HG03103 (cell line): ENCODE measurements at regions not wholly inside any gene's neighbourhood (a gene's known extent, or its start where the extent isn't known, plus 50 kb on each side); places are given as distances from the start of the nearest gene placed in this dataset.
"Not testable (repeated sequence)": the region's sequence is repeated elsewhere in the genome, so short reads cannot be mapped to it uniquely, and the experiment has no call there.

Source experiments
- ATAC-seq: cut with Tn5 transposase; IDR thresholded peaks from one replicate; pipeline ENCODE4 v1.9.1; 2021; ENCODE audit warnings: low read depth; ENCODE audit not compliant: unreplicated experiment

- ATAC-seq, result no peak
These were observed 96.1 kb upstream of the XYLT1 start for GRCh38 chr16:17566656-17567450.

DNA sequence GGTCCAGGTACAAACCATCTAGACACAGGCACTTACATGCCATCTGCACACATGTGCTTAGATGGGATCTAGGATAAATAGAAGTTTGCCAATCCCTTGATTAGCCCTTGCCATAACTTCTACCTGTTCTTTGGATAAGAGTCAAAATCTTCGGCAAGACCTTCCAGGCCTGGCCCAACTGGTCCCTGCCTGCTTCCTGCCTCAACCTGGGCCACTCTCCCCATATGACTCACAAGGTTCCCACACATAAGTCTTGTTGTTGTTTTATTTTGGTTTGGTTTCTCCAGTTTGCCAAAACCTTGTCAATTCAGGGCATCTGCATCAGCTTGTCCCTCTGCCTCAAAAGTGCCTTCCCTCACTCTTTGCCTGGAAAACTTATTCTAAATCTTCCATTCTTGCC lies 95.3 kb upstream of the XYLT1 start:
- ATAC-seq, result no peak

DNA sequence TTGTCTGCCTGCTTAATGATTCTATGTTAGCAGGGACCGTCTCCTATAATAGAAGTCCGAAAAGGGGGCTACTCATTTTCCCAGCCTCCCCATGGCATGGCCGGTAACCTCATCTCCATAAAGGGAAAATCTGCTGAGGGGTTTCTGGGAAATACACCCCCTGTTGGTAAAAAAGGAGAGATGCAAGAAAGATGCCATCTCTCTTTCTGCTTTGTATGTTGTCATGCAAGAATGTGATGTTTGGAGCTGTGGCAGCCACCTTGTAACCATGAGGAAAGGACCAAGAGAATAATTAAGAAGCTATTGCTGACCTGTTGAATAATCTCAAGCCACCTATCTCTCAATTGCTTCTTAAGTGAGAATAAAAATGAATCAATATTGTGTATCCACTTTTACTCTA lies 94.8 kb upstream of the XYLT1 start:
- no peak for ATAC-seq

- ATAC-seq, result no peak
These were observed 94.1 kb upstream of the XYLT1 start for GRCh38 chr16:17564856-17565255.

- ATAC-seq, result no peak
These were observed 92.7 kb upstream of the XYLT1 start for GRCh38 chr16:17563323-17564091.

- ATAC-seq, result no peak
These were observed 90.3 kb upstream of the XYLT1 start for GRCh38 chr16:17561056-17561455.

- no peak for ATAC-seq
These were observed 89.8 kb upstream of the XYLT1 start for GRCh38 chr16:17560548-17560947.

DNA sequence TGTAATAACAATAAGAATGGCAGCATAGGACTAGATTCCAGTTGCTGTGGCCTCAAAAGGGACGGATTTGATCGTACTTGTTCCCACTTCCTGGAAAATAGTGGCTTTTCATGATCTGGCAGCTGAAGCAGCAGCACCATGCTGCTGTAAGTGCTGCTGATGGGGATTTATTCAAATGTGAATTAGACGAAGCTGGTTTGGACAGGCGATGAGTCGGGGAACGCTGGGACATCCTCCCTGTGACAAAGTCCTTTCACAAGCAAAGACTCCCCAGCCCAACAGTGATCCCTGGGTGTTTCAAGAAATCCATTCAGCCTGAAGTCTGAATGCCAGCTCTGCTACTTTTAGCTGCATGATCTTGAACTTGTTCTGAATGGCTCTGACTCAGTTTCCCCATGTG lies 88.6 kb upstream of the XYLT1 start:
- no peak for ATAC-seq

- ATAC-seq, result no peak
These were observed 87.2 kb upstream of the XYLT1 start for GRCh38 chr16:17557949-17558348.

DNA sequence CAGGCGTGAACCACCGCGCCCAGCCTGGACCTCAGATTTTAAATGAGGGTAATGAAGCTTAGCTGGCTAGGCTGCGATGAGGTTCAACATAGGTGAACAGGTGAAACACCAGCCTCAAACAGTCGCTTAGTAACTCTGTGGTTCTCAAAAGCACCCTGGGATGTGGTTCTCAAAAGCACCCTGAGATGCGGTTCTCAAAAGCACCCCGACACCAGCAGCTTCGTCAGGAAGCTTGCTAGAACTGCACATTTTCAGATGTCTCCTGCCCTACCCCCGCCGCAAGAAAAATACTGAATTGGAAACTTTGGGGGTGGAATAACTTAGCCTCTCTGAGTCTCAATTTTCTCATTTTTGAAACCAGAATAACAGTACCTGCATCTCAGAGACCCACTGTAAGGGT lies 86.7 kb upstream of the XYLT1 start:
- no peak for ATAC-seq

DNA sequence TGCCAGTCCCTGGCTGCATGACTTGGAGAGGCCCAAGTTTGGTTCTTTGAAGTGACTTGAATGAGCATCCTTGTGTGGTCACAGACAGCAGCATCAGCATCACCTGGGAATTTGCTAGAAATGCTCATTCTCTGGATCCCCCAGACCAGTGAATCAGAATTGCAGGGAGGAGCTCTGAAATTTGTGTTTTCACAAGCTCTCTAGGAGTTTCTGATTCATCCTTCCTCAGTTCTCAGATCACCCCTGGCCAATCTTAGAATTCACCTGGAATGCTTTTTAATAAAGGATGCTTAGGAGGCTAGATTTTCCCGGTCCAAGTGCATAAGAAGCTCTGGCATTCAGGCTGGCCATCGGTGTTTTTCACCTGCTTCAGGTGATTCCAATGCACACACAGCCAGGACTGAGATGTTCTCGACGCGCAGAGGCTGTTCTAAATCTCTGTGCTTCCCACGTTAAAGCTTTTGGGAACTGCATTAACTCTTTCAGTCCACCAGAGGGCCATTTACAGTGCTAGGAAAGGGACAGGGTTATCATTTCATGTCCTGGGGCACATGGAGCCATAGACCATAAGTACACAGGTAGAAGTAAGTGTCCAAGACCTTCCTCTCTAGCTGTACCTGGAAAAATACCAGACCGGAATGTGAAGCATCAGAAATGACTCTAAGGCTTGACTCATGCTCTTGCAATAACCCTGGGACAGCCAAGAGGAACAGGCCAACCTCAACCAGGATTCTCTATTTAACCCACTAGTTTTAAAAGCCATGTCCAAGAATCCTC lies 85.7 kb upstream of the XYLT1 start:
- ATAC-seq, result no peak

DNA sequence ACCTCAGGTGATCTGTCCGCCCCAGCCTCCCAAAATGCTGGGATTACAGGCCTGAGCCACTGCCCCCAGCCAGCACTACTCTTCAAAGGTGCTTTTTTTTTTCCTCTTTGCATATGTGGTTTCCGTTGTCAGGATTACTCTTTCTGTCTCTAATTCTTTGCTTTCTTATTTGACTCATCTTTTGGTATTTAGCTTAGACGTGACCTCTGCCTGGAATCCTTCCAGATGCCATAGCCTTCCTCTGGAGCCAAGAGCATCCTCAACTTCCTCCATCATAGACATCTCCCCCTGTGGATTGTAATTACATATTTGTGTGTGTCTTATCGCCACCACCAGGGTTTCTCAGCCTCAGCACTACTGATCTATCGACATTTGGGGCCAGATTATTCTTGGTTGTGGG lies 84.4 kb upstream of the XYLT1 start:
- ATAC-seq, result no peak

DNA sequence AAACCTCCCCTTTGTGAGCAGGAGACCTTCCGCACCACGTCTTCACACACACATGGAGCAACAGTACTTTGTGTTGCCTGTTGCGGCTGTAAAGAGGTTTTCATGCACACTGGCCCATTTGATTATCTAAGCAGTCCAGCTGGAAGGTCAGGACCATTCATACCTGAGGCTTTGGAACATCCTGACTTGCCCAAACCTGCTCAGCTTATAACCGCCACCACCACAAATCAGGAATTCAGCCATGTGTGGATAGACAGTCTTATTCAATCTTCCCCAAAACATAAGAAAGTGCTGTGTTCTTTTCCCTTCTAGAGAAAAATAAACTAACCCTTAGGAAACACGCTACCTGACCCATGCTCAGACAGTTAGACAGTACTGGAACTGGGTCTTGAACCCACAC lies 81.6 kb upstream of the XYLT1 start:
- ATAC-seq, result no peak

- not testable (repeated sequence) for ATAC-seq
These were observed 80.9 kb upstream of the XYLT1 start for GRCh38 chr16:17551682-17552081.

DNA sequence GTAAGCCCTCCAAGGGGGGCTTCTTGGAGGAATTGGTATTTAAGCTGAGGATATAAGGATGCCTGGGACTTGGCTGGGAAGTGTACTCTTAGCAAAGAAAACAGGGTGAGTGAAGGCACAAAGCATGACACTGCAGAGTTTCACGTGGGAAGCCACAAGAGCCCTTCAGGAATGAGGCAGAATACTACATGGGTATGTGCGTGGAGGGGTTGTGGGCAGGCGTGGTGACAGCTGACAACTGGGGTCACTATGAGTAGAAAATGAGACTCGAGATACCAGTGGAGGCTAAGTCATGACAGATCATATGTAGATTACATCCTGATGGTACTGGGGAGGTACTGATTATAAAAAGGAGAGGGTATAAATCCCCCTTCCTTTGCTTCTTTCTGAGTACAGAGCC lies 78.1 kb upstream of the XYLT1 start:
- no peak for ATAC-seq

GRCh38 chr16:17544785-17545184 lies 74.0 kb upstream of the XYLT1 start:
- ATAC-seq, result no peak

DNA sequence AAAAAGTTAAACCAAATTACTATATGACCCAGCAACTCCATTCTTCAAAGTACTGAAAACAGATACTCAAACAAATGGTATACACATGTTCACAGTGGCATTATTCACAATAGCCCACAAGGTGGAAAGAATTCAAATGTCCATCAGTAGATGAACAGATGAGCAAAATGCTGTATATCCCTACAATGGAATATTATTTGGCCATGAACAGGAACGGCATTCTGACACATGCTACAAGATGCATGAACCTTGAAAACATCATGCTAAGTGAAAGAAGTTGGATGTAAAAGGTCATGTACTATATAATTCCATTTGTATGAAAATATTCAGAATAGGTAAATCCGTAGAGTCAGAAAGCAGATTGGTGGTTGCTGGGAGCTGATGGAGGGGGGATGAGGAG lies 73.5 kb upstream of the XYLT1 start:
- ATAC-seq, result no peak

- no peak for ATAC-seq
These were observed 72.3 kb upstream of the XYLT1 start for GRCh38 chr16:17543073-17543472.

GRCh38 chr16:17541324-17541723 lies 70.6 kb upstream of the XYLT1 start:
- ATAC-seq, result no peak

GRCh38 chr16:17538927-17539326 lies 68.2 kb upstream of the XYLT1 start:
- no peak for ATAC-seq

GRCh38 chr16:17532338-17532995 lies 61.7 kb upstream of the XYLT1 start:
- ATAC-seq, result no peak
